PC-3 (cell line): ENCODE measurements at regions not wholly inside any gene's neighbourhood (a gene's known extent, or its start where the extent isn't known, plus 50 kb on each side); places are given as distances from the start of the nearest gene placed in this dataset.

ENCODE experiments used
- ATAC-seq: fragments of 200-7000 bp; cut with Tn5 transposase; 2 replicates; pipeline ENCODE4 v1.9.1; 2020; ENCODE audit warnings: mild to moderate bottlenecking, moderate library complexity
- BruUV-seq: library from RNA; stranded (reverse); fragments of 400-500 nt; replicated peaks from 2 replicates; lab custom pipeline; 2021; lab: Mats Ljungman, UMichigan
- CTCF ChIA-PET: fragments of 300-600 bp; sonication (Branson Sonifier 250); formaldehyde crosslinking; loops from one replicate; lab custom pipeline; 2022; ENCODE audit warnings: antibody characterized with exemption; lab: Charles Lee
- POLR2A ChIA-PET: fragments of 300-600 bp; sonication (Branson Sonifier 250); formaldehyde crosslinking; loops from one replicate; lab custom pipeline; 2022; ENCODE audit warnings: antibody characterized with exemption; ENCODE audit not compliant: unreplicated experiment; lab: Charles Lee
- DNase-seq: peaks from one replicate; pipeline ENCODE4 v3.0.0-alpha.2; 2015
- H2AFZ ChIP-seq: fragments of 300-600 bp; sonication (generic); 2 replicates; pipeline ENCODE4 v1.6.0; 2016; ENCODE audit warnings: antibody characterized with exemption, low read length
- H3F3A ChIP-seq: fragments of 300-600 bp; sonication (generic); one replicate; pipeline ENCODE4 v1.6.0; 2017; ENCODE audit warnings: antibody characterized with exemption, low read length, control low read depth, mild to moderate bottlenecking; ENCODE audit not compliant: unreplicated experiment
- H3K27ac ChIP-seq: fragments of 300-600 bp; sonication (generic); 2 replicates; pipeline ENCODE4 v1.5.1; 2016; ENCODE audit warnings: mild to moderate bottlenecking, low read length
- H3K27me3 ChIP-seq: fragments of 300-600 bp; sonication (generic); 2 replicates; pipeline ENCODE4 v1.6.1; 2016; ENCODE audit warnings: low read length, mixed read lengths
- H3K36me3 ChIP-seq: fragments of 300-600 bp; sonication (generic); 2 replicates; pipeline ENCODE4 v1.6.1; 2016; ENCODE audit warnings: low read depth, mixed run types, low read length, mixed read lengths
- H3K4me1 ChIP-seq: fragments of 300-600 bp; sonication (generic); 2 replicates; pipeline ENCODE4 v1.5.1; 2016; ENCODE audit warnings: low read length; ENCODE audit not compliant: insufficient read depth
- H3K4me2 ChIP-seq: fragments of 300-600 bp; sonication (generic); 2 replicates; pipeline ENCODE4 v1.6.0; 2016; ENCODE audit warnings: low read length
- H3K4me3 ChIP-seq: fragments of 300-600 bp; sonication (generic); 2 replicates; pipeline ENCODE4 v1.5.1; 2016; ENCODE audit warnings: mild to moderate bottlenecking, low read length, mixed read lengths
- H3K79me2 ChIP-seq: fragments of 300-600 bp; sonication (generic); 2 replicates; pipeline ENCODE4 v1.6.1; 2017; ENCODE audit warnings: low read length, mixed read lengths
- H3K9ac ChIP-seq: fragments of 300-600 bp; sonication (generic); 2 replicates; pipeline ENCODE4 v1.6.0; 2016; ENCODE audit warnings: mild to moderate bottlenecking, low read length
- H3K9me2 ChIP-seq: fragments of 300-600 bp; sonication (generic); replicated peaks from 2 replicates; pipeline ENCODE4 v1.6.1; 2016; ENCODE audit warnings: mixed run types, low read length, mixed read lengths
- H3K9me3 ChIP-seq: fragments of 300-600 bp; sonication (generic); 2 replicates; pipeline ENCODE4 v1.6.1; 2016; ENCODE audit warnings: low read length, mixed read lengths
- H4K20me1 ChIP-seq: fragments of 300-600 bp; sonication (generic); 2 replicates; pipeline ENCODE4 v1.6.1; 2016; ENCODE audit warnings: low read length, mixed read lengths
- CTCF ChIP-seq: fragments of 300-600 bp; sonication (generic); conservative IDR thresholded peaks from 2 replicates; pipeline ENCODE4 v1.5.1; 2017; ENCODE audit warnings: antibody characterized with exemption, low read depth, mild to moderate bottlenecking, low read length
- EZH2 ChIP-seq: fragments of 300-600 bp; sonication (generic); IDR thresholded peaks from one replicate; pipeline ENCODE4 v1.6.1; 2017; ENCODE audit warnings: antibody characterized with exemption, mild to moderate bottlenecking, low read length; ENCODE audit not compliant: unreplicated experiment
- EZH2phosphoT487 ChIP-seq: fragments of 300-600 bp; sonication (generic); IDR thresholded peaks from 2 replicates; pipeline ENCODE4 v1.6.1; 2018; ENCODE audit warnings: mild to moderate bottlenecking, antibody characterized with exemption, low read length, borderline replicate concordance
- intact Hi-C: fragments of 100-400 bp; cut with micrococcal nuclease; formaldehyde crosslinking; loops from 2 replicates; pipeline ENCODE4 v1.9.0; 2023

- H3K4me2 ChIP-seq = peak overlapping the region; percentile 88
- BruUV-seq = no TSS peak
- no peaks in the 10 kb centered on the region for H3K9me2 ChIP-seq
- no peaks in the 10 kb centered on the region for H3K36me3 ChIP-seq
- TF ChIP-seq EZH2phosphoT487 = no peak
- CTCF ChIA-PET = no interaction called here
- H4K20me1 ChIP-seq = no peaks in the 10 kb centered on the region
- peak overlapping the region; percentile 85 for H2AFZ ChIP-seq
- H3K27me3 ChIP-seq = no peaks in the 10 kb centered on the region
- no peak for DNase-seq
- peak overlapping the region; percentile 3; the same call in 1 of the 2 replicates for H3K9ac ChIP-seq
- H3F3A ChIP-seq = no peaks in the 10 kb centered on the region
- H3K27ac ChIP-seq = no peak overlapping the region
- peaks cover 8% of the 10 kb centered on the region; the same call in 1 of the 2 replicates for H3K4me1 ChIP-seq
- intact Hi-C loops = loop anchor here (1.0 to 5.0 kb wide), 6 partner anchors 56 to 521 kb away; partner anchors contain the start of gene TMEM161B
- H3K9me3 ChIP-seq = no peaks in the 10 kb centered on the region
- peak overlapping the region; percentile 73 for H3K4me3 ChIP-seq
- no peak for ATAC-seq
- H3K79me2 ChIP-seq = no peaks in the 10 kb centered on the region
- POLR2A ChIA-PET = no interaction called here
Observed at GRCh38 chr5:88661806-88662207, 221.2 kb downstream of the MEF2C start.

GRCh38 chr5:88660947-88661805 is 221.8 kb downstream of the MEF2C start:
- Histone ChIP-seq H3K27me3 (no peaks in the 10 kb centered on the region), H3K9ac (peak overlapping the region; percentile 64), H3K36me3 (no peaks in the 10 kb centered on the region), H3K9me2 (no peaks in the 10 kb centered on the region), H4K20me1 (no peaks in the 10 kb centered on the region), H3K27ac (peak overlapping the region; percentile 71), H3K4me2 (peak overlapping the region; percentile 88), H3F3A (no peaks in the 10 kb centered on the region), H3K4me3 (peak overlapping the region; percentile 73), H3K9me3 (no peaks in the 10 kb centered on the region), H2AFZ (peak overlapping the region; percentile 85), H3K79me2 (no peaks in the 10 kb centered on the region), H3K4me1 (peaks cover 8% of the 10 kb centered on the region; the same call in 1 of the 2 replicates)
- ATAC-seq (peak; percentile 94), DNase-seq (peak; percentile 96)
- TF ChIP-seq EZH2phosphoT487 (peak; percentile 98), EZH2 (no peak)
- CTCF ChIA-PET = interaction anchor here (0.6 to 0.8 kb wide), 4 partner anchors 12 to 520 kb away, joined by 3 to 9 read pairs (median 3); no protein-coding TSS in a partner anchor
- POLR2A ChIA-PET = interaction anchor here (0.6 to 1.0 kb wide), 9 partner anchors 10 to 1735 kb away, joined by 3 to 15 read pairs (median 8); partner anchors contain the start of gene RASA1
- TSS peak; percentile 95 for BruUV-seq
- intact Hi-C loops = loop anchor here (1.0 to 5.0 kb wide), 6 partner anchors 55 to 520 kb away; partner anchors contain the start of gene TMEM161B

GRCh38 chr5:88660264-88660946 is 222.6 kb downstream of the MEF2C start:
- intact Hi-C loops = loop anchor here (2.0 to 5.0 kb wide), 3 partner anchors 200 to 392 kb away; partner anchors contain the start of gene TMEM161B
- DNase-seq (peak; percentile 81), ATAC-seq (peak; percentile 64)
- POLR2A ChIA-PET = interaction anchor here (0.6 to 1.0 kb wide), 16 partner anchors 10 to 1734 kb away, joined by 3 to 18 read pairs (median 9); partner anchors contain the start of gene RASA1
- no peak for TF ChIP-seq CTCF
- no peak for TF ChIP-seq EZH2phosphoT487
- no peak for TF ChIP-seq EZH2
- Histone ChIP-seq H4K20me1 (no peaks in the 10 kb centered on the region), H3K27ac (peak overlapping the region; percentile 71), H3K4me3 (peak overlapping the region; percentile 73), H3K9ac (peak overlapping the region; percentile 64), H3K9me3 (no peaks in the 10 kb centered on the region), H3K4me2 (peak overlapping the region; percentile 88), H3K36me3 (no peaks in the 10 kb centered on the region), H3K79me2 (no peaks in the 10 kb centered on the region), H3K9me2 (no peaks in the 10 kb centered on the region), H3F3A (no peaks in the 10 kb centered on the region), H3K27me3 (no peaks in the 10 kb centered on the region), H3K4me1 (peaks cover 8% of the 10 kb centered on the region; the same call in 1 of the 2 replicates), H2AFZ (peak overlapping the region; percentile 85)
- CTCF ChIA-PET = interaction anchor here (0.6 to 0.8 kb wide), 7 partner anchors 11 to 519 kb away, joined by 3 to 9 read pairs (median 4); no protein-coding TSS in a partner anchor
- TSS peak; percentile 4 for BruUV-seq
